HepG2 (cell line): ENCODE measurements at regions not wholly inside any gene's neighbourhood (a gene's known extent, or its start where the extent isn't known, plus 50 kb on each side); places are given as distances from the start of the nearest gene placed in this dataset.

Experiments used
- ATAC-seq: fragments of 200-7000 bp; cut with Tn5 transposase; 3 replicates; pipeline ENCODE4 v1.9.1; 2020; ENCODE audit warnings: mild to moderate bottlenecking, moderate library complexity
- BruUV-seq: library from RNA; stranded (reverse); fragments of 400-500 nt; replicated peaks from 2 replicates; lab custom pipeline; 2021; lab: Mats Ljungman, UMichigan
- CTCF ChIA-PET: fragments of 300-600 bp; formaldehyde crosslinking; extraction: SDS; loops from one replicate; lab custom pipeline; 2021; ENCODE audit warnings: low total read pairs, inconsistent platforms, low intra/inter-chr PET ratio; lab: Yijun Ruan, JAX
- POLR2A ChIA-PET: fragments of 350-600 bp; sonication (Branson Sonifier 250); formaldehyde crosslinking; loops from one replicate; lab custom pipeline; 2020; ENCODE audit warnings: antibody characterized with exemption, inconsistent platforms; lab: Yijun Ruan, JAX
- DNase-seq: peaks from one replicate; pipeline ENCODE4 v3.0.0-alpha.2; 2015; ENCODE audit warnings: low spot score
- FAIRE-seq: peaks from 3 replicates; lab custom pipeline; 2011; peaks lifted over from hg19 to GRCh38; lab: Jason Lieb, UNC
- H2AFZ ChIP-seq: one replicate; pipeline ENCODE4 v1.6.1; 2011; ENCODE audit warnings: low read length, inconsistent platforms
- H3K27ac ChIP-seq: fragments of 300-600 bp; 3 replicates; pipeline ENCODE4 v1.8.0; 2011; ENCODE audit warnings: mixed run types, mild to moderate bottlenecking, mixed read lengths, low read length, inconsistent platforms; ENCODE audit not compliant: insufficient read depth; ENCODE audit errors: extremely low read length
- H3K27me3 ChIP-seq, 2 experiments: fragments of 200-600 bp in 1 of 2; 2 replicates in 1 of 2; 3 replicates in 1 of 2; pipeline versions ENCODE4 v1.6.0 to v1.8.0; 2011; ENCODE audit warnings: low read length in 2 of 2, mild to moderate bottlenecking in 2 of 2, moderate library complexity in 2 of 2, inconsistent platforms in 1 of 2; ENCODE audit not compliant: insufficient read depth in 2 of 2, control insufficient read depth in 1 of 2
- H3K36me3 ChIP-seq, 2 experiments: fragments of 200-600 bp in 1 of 2; replicated peaks in 1 of 2; 2 replicates in 1 of 2; 3 replicates in 1 of 2; pipeline versions ENCODE4 v1.5.1 to v1.8.0; 2011; ENCODE audit warnings: low read length in 2 of 2, inconsistent platforms in 1 of 2; ENCODE audit not compliant: insufficient read depth in 2 of 2, control insufficient read depth in 1 of 2
- H3K4me1 ChIP-seq: 2 replicates; pipeline ENCODE4 v1.5.1; 2012; ENCODE audit warnings: low read length, inconsistent platforms; ENCODE audit not compliant: insufficient read depth
- H3K4me2 ChIP-seq: 2 replicates; pipeline ENCODE4 v1.6.0; 2011; ENCODE audit warnings: low read depth, low read length, inconsistent platforms
- H3K4me3 ChIP-seq, 3 experiments: fragments of 200-600 bp in 1 of 3; sonication (generic), shearing (Covaris generic) in 1 of 3; replicated peaks in 1 of 3; 2 replicates each; pipeline ENCODE4 v1.5.1; 2011 to 2016; ENCODE audit warnings: low read length in 3 of 3, inconsistent platforms in 2 of 3, low read depth in 2 of 3, mild to moderate bottlenecking in 2 of 3, control low read depth in 1 of 3, mixed read lengths in 1 of 3; ENCODE audit not compliant: insufficient read depth in 1 of 3
- H3K79me2 ChIP-seq: one replicate; pipeline ENCODE4 v1.6.1; 2011; ENCODE audit warnings: low read length, inconsistent platforms; ENCODE audit not compliant: insufficient read depth
- H3K9ac ChIP-seq: 2 replicates; pipeline ENCODE4 v1.6.0; 2011; ENCODE audit warnings: mild to moderate bottlenecking, low read depth, low read length, inconsistent platforms; ENCODE audit not compliant: insufficient read depth
- H3K9me3 ChIP-seq: 2 replicates; pipeline ENCODE4 v1.5.1; 2012; ENCODE audit warnings: mild to moderate bottlenecking, low read length
- H4K20me1 ChIP-seq: 2 replicates; pipeline ENCODE4 v1.6.0; 2011; ENCODE audit warnings: inconsistent platforms, mild to moderate bottlenecking, low read length, moderate library complexity; ENCODE audit not compliant: insufficient read depth
- ATF7 ChIP-seq, 2 experiments: fragments of 450-650 bp in 1 of 2; sonication (generic) in 1 of 2; formaldehyde crosslinking in 1 of 2; IDR thresholded peaks; 2 replicates each; pipeline versions ENCODE4 v1.4.0 to v1.6.1; 2016 to 2020; ENCODE audit warnings: antibody characterized with exemption in 1 of 2, mild to moderate bottlenecking in 1 of 2, missing genetic modification reagents in 1 of 2
- ISL2 ChIP-seq: sonication (generic); formaldehyde crosslinking; IDR thresholded peaks from 2 replicates; pipeline ENCODE4 v1.5.0; 2020; ENCODE audit warnings: missing genetic modification reagents
- NFATC3 ChIP-seq: sonication (generic); formaldehyde crosslinking; IDR thresholded peaks from 2 replicates; pipeline ENCODE4 v1.5.1; 2020; ENCODE audit warnings: mild to moderate bottlenecking, missing genetic modification reagents
- NR2F6 ChIP-seq, 2 experiments: IDR thresholded peaks; 2 replicates each; pipeline ENCODE4 v1.6.1; 2016; ENCODE audit warnings: antibody characterized with exemption in 1 of 2, mild to moderate bottlenecking in 1 of 2
- PRDM10 ChIP-seq: sonication (generic); formaldehyde crosslinking; IDR thresholded peaks from 2 replicates; pipeline ENCODE4 v1.4.0; 2020; ENCODE audit warnings: low read depth, missing genetic modification reagents
- TEF ChIP-seq: sonication (generic); formaldehyde crosslinking; IDR thresholded peaks from 2 replicates; pipeline ENCODE4 v1.5.0; 2020; ENCODE audit warnings: missing genetic modification reagents
- ZBTB10 ChIP-seq: sonication (generic); formaldehyde crosslinking; IDR thresholded peaks from 2 replicates; pipeline ENCODE4 v1.4.0; 2020; ENCODE audit warnings: missing genetic modification reagents, borderline replicate concordance
- ZIK1 ChIP-seq: sonication (generic); formaldehyde crosslinking; IDR thresholded peaks from 2 replicates; pipeline ENCODE4 v1.5.0; 2020; ENCODE audit warnings: mild to moderate bottlenecking, low read depth, missing genetic modification reagents, borderline replicate concordance
- ZNF224 ChIP-seq: sonication (generic); formaldehyde crosslinking; IDR thresholded peaks from 2 replicates; pipeline ENCODE4 v1.5.0; 2020; ENCODE audit warnings: mild to moderate bottlenecking, missing genetic modification reagents
- ZNF619 ChIP-seq: sonication (generic); formaldehyde crosslinking; IDR thresholded peaks from 2 replicates; pipeline ENCODE4 v1.4.0; 2020; ENCODE audit warnings: mild to moderate bottlenecking, missing genetic modification reagents
- ZNF652 ChIP-seq: IDR thresholded peaks from 2 replicates; pipeline ENCODE4 v1.6.1; 2016; ENCODE audit warnings: low read depth, borderline replicate concordance
- ZNF747 ChIP-seq: sonication (generic); formaldehyde crosslinking; IDR thresholded peaks from 2 replicates; pipeline ENCODE4 v1.8.1; 2023; ENCODE audit warnings: missing genetic modification reagents, mild to moderate bottlenecking, borderline replicate concordance
- ZNF766 ChIP-seq: sonication (generic); formaldehyde crosslinking; IDR thresholded peaks from 2 replicates; pipeline ENCODE4 v1.5.0; 2020; ENCODE audit warnings: missing genetic modification reagents, borderline replicate concordance
- WGBS: methylation state at CpG from one replicate; pipeline ENCODE4 v1.1.6; 2017; ENCODE audit warnings: low lambda C conversion rate; 5-methylcytosine and 5-hydroxymethylcytosine counted together
- in situ Hi-C: cut with HindIII; loops from 2 replicates; pipeline ENCODE4 v1.10.0; 2017; ENCODE audit warnings: low pct_unique_long_range_greater_than_20kb; ENCODE audit not compliant: extremely low pct_ligation_motif_present
- intact Hi-C: fragments of 100-400 bp; cut with micrococcal nuclease; formaldehyde crosslinking; loops from one replicate; pipeline ENCODE4 v1.10.0; 2022; ENCODE audit not compliant: unreplicated experiment

GRCh38 chr9:10674586-10674985 is 61.8 kb upstream of the PTPRD start:
- FAIRE-seq, result no peak

More at GRCh38 chr9:10674586-10674985, 61.8 kb upstream of the PTPRD start:
- Histone ChIP-seq H3K9ac (no peak overlapping the region), H3K4me3 (no peak overlapping the region), H3K9me3 (peaks cover 62% of the 10 kb centered on the region), H4K20me1 (no peaks in the 10 kb centered on the region), H3K79me2 (no peaks in the 10 kb centered on the region), H3K4me2 (no peak overlapping the region), H3K4me1 (no peaks in the 10 kb centered on the region), H2AFZ (no peak overlapping the region), H3K36me3 (no peaks in the 10 kb centered on the region), H3K27me3 (no peaks in the 10 kb centered on the region), H3K27ac (no peak overlapping the region)
- intact Hi-C loops (no loop called here), in situ Hi-C loops (no loop called here)
- TF ChIP-seq ZNF652, result no peak
- no peak for TF ChIP-seq NFATC3 (CRISPR knock-in tag)
- TF ChIP-seq ZNF747 (CRISPR knock-in tag), result no peak
- no peak for TF ChIP-seq PRDM10 (CRISPR knock-in tag)
- no peak for TF ChIP-seq ZBTB10
- TF ChIP-seq ZNF224 (CRISPR knock-in tag), result no peak
- no peak for TF ChIP-seq TEF (CRISPR knock-in tag)
- no peak for TF ChIP-seq ISL2 (CRISPR knock-in tag)
- TF ChIP-seq ZIK1, result no peak
- no peak for TF ChIP-seq ZNF619 (CRISPR knock-in tag)
- no peak for TF ChIP-seq NR2F6 (IDR thresholded peaks at IDR 0.05)
- TF ChIP-seq NR2F6 (CRISPR knock-in tag; IDR thresholded peaks at IDR 0.05), result no peak
- TF ChIP-seq ATF7 (IDR thresholded peaks at IDR 0.05), result no peak
- TF ChIP-seq ATF7 (CRISPR knock-in tag; IDR thresholded peaks at IDR 0.05), result no peak
- no peak for TF ChIP-seq ZNF766 (CRISPR knock-in tag)
- ChIA-PET POLR2A (no interaction called here), CTCF (no interaction called here)
- ATAC-seq (no peak), DNase-seq (no peak)
- BruUV-seq, result no TSS peak
- 0% methylated on average over 1 of the region's 1 CpG for WGBS
